ENCODE measurements at regions not wholly inside any gene's neighbourhood (a gene's known extent, or its start where the extent isn't known, plus 50 kb on each side); places are given as distances from the start of the nearest gene placed in this dataset.
"Not testable (repeated sequence)": the region's sequence is repeated elsewhere in the genome, so short reads cannot be mapped to it uniquely, and the experiment has no call there.

DNA sequence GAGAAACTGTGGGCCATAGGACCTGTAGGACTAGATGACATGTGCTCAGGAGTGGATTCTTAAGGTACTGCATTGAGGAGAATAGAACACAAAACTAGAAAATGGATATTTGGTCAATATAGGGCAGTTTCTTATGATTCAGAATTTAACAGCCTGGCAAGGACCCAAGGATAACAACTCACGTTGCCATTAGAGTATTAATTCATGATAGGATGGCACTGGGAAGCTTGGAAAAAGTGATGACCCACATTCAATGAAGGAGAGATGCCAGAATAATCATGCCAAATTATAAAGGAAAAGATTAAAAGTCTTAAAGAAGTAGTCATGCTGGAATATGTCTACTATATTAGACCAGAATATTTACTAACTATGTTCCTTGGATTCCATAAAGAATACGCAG, 594.5 kb downstream of the ANKRD50 start:
- TF ChIP-seq, protein P1, sequence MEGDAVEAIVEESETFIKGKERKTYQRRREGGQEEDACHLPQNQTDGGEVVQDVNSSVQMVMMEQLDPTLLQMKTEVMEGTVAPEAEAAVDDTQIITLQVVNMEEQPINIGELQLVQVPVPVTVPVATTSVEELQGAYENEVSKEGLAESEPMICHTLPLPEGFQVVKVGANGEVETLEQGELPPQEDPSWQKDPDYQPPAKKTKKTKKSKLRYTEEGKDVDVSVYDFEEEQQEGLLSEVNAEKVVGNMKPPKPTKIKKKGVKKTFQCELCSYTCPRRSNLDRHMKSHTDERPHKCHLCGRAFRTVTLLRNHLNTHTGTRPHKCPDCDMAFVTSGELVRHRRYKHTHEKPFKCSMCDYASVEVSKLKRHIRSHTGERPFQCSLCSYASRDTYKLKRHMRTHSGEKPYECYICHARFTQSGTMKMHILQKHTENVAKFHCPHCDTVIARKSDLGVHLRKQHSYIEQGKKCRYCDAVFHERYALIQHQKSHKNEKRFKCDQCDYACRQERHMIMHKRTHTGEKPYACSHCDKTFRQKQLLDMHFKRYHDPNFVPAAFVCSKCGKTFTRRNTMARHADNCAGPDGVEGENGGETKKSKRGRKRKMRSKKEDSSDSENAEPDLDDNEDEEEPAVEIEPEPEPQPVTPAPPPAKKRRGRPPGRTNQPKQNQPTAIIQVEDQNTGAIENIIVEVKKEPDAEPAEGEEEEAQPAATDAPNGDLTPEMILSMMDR (IDR thresholded peaks at IDR 0.05; ENCODE audit: low read depth, low read length): no peak

DNA sequence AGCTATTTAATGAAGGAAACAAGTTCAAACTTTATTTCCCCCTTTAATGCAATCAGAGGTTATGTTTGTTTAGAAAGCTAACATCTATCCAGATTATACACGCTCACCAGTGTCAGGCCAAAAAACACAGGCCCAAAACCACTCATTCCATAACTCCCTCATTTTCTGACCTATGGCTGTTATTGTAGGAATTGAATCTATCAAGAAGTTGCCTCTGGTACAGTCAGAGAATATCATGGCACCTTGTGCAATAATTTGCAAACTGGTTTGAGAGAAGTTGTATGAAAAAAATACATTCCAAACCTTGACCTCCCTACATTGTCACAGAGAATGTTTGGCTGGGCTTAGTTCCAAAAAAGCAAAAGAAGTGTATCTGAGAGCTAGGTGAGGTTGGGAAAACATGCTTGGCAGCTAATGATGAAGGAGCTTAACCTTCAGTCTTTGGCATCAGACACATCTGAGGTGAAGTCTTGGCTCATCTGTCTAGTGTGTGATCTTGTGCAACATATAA, 591.0 kb downstream of the ANKRD50 start:
- H3K4me3 ChIP-seq (ENCODE audit: low read depth, low read length): no peak overlapping the region
- TF ChIP-seq, protein P1 (IDR thresholded peaks at IDR 0.05; ENCODE audit: low read depth, low read length): no peak

More for the DNA sequence above, 594.5 kb downstream of the ANKRD50 start:
- no peak overlapping the region for H3K4me3 ChIP-seq (ENCODE audit: low read depth, low read length)

DNA sequence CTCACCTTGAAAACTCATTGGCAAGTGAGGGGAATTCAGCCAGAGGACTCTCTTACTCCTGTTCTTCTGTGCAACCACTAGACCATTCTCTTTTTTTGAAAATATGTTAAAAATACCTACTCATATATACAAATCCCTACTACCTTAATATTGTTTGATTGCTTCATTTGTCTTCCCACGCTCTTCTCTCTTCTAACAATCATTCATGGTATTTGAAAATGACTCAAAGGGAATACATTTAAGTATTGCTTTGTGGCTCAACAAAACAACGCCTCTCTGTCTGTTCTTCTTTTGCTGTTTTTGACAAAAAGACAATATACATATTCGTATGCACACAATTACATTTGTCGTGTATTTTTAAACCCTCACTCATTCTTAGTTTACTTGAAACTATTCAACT, 589.4 kb downstream of the ANKRD50 start:
- no peak overlapping the region for H3K4me3 ChIP-seq (ENCODE audit: low read depth, low read length)
- TF ChIP-seq, protein P1 (IDR thresholded peaks at IDR 0.05; ENCODE audit: low read depth, low read length): no peak

DNA sequence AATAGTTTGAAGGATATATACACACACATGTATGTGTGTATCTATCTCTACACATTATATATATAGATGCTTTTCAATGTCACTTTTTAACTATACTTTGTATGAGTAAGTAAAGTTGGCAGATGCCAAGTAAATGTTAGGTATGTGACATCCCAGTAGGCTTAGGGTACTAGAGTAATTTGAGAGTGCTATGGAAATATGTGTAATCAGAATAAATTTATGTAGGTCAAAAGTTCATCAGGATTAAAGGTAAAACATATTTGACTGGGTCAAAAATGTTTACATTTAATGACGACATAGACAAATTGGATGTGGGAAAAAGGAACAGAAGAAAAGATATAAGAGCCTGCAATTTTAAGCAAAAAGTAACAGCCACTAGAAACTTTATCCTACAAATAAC, 588.8 kb downstream of the ANKRD50 start:
- H3K4me3 ChIP-seq (ENCODE audit: low read depth, low read length): no peak overlapping the region
- TF ChIP-seq, protein P1 (IDR thresholded peaks at IDR 0.05; ENCODE audit: low read depth, low read length): no peak

DNA sequence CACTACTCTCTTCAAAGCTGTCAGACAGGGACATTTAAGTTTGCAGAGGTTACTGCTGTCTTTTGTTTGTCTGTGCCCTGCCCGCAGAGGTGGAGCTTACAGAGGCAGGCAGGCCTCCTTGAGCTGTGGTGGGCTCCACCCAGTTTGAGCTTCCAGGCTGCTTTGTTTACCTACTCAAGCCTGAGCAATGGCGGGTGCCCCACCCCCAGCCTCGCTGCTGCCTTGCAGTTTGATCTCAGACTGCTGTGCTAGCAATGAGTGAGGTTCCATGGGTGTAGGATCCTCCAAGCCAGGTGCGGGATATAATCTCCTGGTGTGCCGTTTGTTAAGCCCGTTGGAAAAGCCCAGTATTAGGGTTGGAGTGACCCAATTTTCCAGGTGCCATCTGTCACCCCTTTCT, 581.2 kb downstream of the ANKRD50 start:
- not testable (repeated sequence) for H3K4me3 ChIP-seq (ENCODE audit: low read depth, low read length)

DNA sequence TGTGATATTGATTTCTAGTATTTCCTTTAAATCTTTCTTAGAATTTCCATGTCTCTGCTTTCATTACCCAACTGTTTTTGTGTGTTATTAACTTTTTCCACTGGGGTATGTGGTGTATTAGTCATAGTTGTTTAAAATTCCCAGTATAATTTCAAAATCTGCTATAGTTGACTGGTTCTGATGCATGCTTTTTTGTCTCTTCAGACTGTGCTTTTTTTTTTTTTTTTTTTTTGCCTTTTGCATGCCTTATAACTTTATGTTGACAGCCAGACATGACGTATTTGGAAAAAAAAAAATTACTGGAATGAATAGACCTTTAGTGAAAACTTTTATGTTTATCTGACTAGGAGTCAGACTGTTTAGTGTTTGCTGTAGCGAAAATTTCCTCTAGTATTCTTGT, 580.4 kb downstream of the ANKRD50 start:
- H3K4me3 ChIP-seq (ENCODE audit: low read depth, low read length): no peak overlapping the region
- TF ChIP-seq, protein P1 (IDR thresholded peaks at IDR 0.05; ENCODE audit: low read depth, low read length): no peak

DNA sequence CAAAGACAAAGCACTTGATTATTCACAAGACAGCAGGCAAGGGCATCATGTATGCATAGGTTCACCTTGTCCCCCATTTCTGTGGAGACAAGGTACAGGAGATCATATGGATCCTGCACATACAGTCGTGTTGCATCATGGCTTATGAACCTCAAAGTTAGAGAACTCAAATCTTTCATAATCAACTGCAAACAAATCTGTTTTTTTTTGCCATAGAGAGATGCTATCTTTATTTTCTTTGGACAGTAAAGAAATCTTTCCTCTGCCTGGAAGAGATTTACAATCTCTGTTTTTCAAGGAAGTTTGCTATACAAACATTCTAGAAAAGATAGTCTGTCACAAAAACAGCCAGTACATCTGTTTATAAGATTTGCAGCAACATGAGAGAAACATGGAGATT, 578.8 kb downstream of the ANKRD50 start:
- H3K4me3 ChIP-seq (ENCODE audit: low read depth, low read length): no peak overlapping the region
- TF ChIP-seq, protein P1 (IDR thresholded peaks at IDR 0.05; ENCODE audit: low read depth, low read length): no peak

DNA sequence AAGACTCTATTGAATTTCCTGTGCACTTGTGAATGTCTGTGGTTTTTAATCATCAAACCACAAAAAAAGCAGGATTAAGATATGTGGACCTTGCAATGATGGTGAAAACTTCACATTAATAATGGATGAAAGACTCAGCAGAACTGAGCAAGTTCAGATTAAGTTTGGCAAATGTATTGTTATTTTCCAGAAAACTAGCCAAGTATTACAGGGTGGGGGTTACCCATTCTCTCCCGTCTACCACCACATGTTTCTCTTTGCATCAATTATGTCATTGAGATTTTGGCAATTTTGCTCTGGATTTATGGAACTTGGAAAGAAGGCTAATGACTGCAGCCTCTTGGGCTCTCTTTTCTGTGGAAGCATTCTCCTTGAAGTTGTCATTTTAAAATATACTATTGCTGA, 577.1 kb downstream of the ANKRD50 start:
- no peak overlapping the region for H3K4me3 ChIP-seq (ENCODE audit: low read depth, low read length)
- TF ChIP-seq, protein P1 (IDR thresholded peaks at IDR 0.05; ENCODE audit: low read depth, low read length): no peak
